Hindlimb muscle (tissue), 1 donor: ENCODE measurements at regions not wholly inside any gene's neighbourhood (a gene's known extent, or its start where the extent isn't known, plus 50 kb on each side); places are given as distances from the start of the nearest gene placed in this dataset.
"Not testable (repeated sequence)": the region's sequence is repeated elsewhere in the genome, so short reads cannot be mapped to it uniquely, and the experiment has no call there.

Source experiments
- DNase-seq: peaks from one replicate; pipeline ENCODE4 v3.0.0-alpha.2; 2013

GRCh38 chr4:72671980-72672379, 103.0 kb upstream of the ADAMTS3 start:
- DNase-seq, result no peak

DNA sequence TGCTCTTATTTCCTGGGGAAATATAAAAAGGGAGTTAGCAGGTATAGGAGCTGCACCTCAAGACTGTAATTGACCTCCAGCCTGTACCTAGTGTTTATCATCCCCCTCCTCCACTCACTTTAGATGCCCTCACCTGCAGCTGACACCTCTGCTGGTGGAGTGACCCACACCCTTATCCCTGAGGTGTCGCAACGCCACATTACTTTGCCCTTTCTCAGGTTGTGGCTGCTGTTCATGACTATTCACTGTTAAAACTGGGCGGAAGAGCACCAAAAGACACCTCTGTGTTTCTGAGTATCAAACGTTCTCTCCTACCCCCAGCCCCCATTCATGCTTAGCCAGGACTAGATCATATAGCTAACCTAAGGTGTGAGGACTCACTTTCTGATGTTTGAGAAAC, 101.5 kb upstream of the ADAMTS3 start:
- no peak for DNase-seq

GRCh38 chr4:72666910-72667309, 97.9 kb upstream of the ADAMTS3 start:
- no peak for DNase-seq

DNA sequence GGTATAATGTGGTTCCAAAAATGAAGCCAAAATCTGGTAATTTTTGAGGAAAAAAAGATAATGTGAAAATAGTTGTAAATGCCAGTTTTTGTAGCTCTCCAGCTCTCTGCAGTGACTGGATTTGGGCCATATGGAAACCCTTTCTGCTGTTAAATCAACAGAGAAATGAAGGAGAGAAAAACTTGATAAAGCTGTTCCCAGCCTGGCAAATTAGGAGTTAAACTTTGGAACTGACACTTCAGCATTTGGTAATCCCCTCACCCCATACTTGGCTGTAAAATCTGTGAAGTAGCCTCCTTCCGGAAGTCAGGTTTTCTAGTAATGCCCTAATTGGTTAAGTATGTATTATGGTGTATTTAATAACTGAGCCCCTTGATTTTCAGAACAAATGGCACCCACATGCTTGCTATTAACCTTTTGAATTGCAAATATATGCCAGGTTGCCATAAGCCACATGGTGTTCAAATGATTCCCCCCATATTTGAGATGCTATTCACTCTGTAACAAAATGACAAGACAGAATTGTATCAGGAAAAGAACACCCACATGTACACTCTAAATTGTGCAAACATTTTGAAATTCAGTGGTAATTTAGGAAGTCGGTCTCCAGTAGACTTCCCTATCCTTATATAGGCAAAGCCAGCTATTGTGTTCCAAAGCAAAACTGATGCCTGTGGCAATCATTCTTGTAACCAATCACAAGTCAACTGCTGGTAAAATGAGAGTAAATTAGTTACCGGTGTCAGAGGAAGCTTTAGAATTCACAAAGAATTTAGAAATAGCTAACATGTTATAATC, 96.3 kb upstream of the ADAMTS3 start:
- DNase-seq, result no peak

DNA sequence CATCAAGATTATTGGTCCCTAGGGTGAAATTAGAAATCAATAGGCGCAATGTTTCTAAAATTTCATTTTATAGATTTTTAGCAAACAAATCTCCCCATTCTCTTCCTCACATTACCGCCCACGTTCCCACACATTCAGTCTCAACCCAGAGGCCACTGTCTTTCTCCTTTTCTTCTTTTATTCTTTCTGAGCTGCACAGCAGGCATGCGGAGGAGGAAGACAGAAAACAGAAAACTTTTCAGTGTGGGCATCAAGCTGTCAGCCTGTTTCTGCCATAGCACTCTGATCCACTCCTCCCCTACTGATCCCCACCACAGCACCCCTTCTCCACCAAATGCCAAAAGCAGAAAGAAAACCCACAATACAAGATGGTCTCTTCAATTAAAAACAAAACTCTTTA, 94.8 kb upstream of the ADAMTS3 start:
- no peak for DNase-seq

DNA sequence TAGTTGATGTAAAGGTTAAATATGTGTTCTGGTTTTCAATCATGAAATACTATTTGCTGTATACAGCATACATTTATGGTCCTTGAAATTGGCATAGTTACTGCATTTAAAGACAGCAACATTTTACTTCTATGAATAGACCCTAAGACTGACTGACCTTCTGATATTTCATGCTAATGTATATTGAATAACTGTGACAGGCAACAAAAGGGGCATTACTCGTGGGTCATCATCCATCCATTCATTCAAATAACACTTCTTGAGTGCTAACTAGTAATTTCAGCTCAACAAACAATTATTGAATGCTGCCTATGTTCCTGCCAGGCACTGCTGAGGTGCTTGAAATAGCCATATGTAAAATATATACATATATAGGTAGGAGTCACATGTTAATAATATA, 92.8 kb upstream of the ADAMTS3 start:
- no peak for DNase-seq

GRCh38 chr4:72641611-72642010, 72.6 kb upstream of the ADAMTS3 start:
- DNase-seq, result no peak

DNA sequence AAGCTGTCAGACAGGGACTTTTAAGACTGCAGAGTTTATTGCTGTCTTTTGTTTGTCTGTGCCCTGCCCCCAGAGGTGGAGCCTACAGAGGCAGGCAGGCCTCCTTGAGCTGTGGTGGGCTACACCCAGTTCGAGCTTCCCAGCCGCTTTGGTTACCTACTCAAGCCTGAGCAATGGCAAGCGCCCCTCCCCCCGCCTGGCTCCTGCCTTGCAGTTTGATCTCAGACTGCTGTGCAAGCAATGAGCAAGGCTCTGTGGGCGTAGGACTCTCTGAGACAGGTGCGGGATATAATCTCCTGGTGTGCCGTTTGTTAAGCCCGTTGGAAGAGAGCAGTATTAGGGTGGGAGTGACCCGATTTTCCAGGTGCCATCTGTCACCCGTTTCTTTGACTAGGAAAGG, 67.8 kb upstream of the ADAMTS3 start:
- DNase-seq, result not testable (repeated sequence)

GRCh38 chr4:72635931-72636330, 66.9 kb upstream of the ADAMTS3 start:
- not testable (repeated sequence) for DNase-seq

DNA sequence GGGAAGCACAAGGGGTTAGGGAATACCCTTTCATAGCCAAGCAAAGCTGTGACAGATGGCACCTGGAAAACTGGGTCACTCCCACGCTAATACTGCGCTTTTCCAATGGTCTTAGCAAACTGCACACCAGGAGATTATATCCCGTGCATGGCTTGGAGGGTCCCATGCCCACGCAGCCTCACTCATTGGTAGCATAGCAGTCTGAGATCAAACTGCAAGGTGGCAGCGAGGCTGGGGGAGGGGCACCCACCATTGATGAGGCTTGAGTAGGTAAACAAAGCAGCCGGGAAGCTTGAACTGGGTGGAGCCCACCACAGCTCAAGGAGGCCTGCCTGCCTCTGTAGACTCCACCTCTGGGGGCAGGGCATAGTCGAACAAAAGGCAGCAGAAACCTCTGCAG, 63.2 kb upstream of the ADAMTS3 start:
- not testable (repeated sequence) for DNase-seq

GRCh38 chr4:72631296-72631695, 62.3 kb upstream of the ADAMTS3 start:
- no peak for DNase-seq

DNA sequence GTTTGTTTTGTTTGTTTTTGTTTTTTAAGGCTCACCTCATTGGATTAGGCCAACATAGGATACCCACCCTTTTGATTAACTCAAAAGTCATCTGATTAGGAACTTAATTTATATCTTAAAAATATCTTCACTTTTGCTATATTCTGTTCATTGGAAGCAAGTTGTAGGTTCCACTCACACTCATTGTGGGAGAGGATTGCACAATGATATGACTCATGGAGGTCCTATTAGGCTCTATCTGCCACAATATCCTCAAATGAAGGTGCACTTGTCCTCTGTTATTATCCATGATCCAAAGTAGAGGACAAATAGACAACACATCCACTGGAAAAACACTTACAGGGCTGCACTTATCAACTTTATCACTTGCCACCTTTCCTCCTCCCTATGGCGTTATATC, 60.5 kb upstream of the ADAMTS3 start:
- no peak for DNase-seq

DNA sequence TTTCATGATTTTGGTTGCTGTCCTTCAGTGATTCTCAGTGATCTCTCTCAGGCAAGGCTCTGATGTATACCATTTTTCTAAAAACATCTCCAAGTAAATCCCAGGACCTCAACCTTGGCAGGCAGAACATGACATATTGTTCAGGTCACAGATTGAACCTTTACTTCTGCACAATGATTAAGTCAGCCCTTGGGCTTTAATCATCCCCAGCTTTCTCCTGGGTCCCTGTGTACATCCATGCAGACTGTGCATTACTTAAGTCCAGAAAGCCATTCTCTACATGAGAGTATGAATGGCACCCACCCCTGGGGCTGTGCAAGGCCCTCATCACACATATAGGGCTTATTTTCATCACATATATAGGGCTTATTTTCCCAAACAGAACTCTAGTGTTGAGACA, 58.7 kb upstream of the ADAMTS3 start:
- DNase-seq, result no peak
